Adrenal gland (tissue), 9 donors: ENCODE measurements at regions not wholly inside any gene's neighbourhood (a gene's known extent, or its start where the extent isn't known, plus 50 kb on each side); places are given as distances from the start of the nearest gene placed in this dataset.
"Not testable (repeated sequence)": the region's sequence is repeated elsewhere in the genome, so short reads cannot be mapped to it uniquely, and the experiment has no call there.

Experiments
- DNase-seq, 7 donors: peaks; one replicate each; pipeline ENCODE4 v3.0.0-alpha.2; 2019 to 2020
- H3K27ac ChIP-seq, 5 donors: fragments of 200-600 bp; sonication (generic) in 4 of 5; 1 replicate in 3 of 5; 2 replicates in 2 of 5; pipeline versions ENCODE4 v1.5.1 to v1.8.0; 2016 to 2020; ENCODE audit warnings: mild to moderate bottlenecking in 1 of 5
- H3K27me3 ChIP-seq: fragments of 200-600 bp; 2 replicates; pipeline ENCODE4 v1.8.0; 2021
- H3K36me3 ChIP-seq, 2 donors: fragments of 200-600 bp; replicated peaks in 1 of 2; 1 replicate in 1 of 2; 2 replicates in 1 of 2; pipeline versions ENCODE4 v1.5.1 to v1.8.0; 2018 to 2022
- H3K4me1 ChIP-seq, 2 donors: fragments of 200-600 bp; replicated peaks in 1 of 2; 1 replicate in 1 of 2; 2 replicates in 1 of 2; pipeline versions ENCODE4 v1.5.1 to v1.8.0; 2018 to 2021
- H3K4me3 ChIP-seq, 4 donors: fragments of 200-600 bp; sonication (generic) in 3 of 4; one replicate each; pipeline ENCODE4 v1.5.1; 2016 to 2018
- H3K9me3 ChIP-seq, 3 donors: fragments of 200-600 bp; sonication (generic) in 1 of 3; replicated peaks in 1 of 3; 1 replicate in 2 of 3; 2 replicates in 1 of 3; pipeline versions ENCODE4 v1.5.1 to v1.8.0; 2016 to 2021
- POLR2A ChIP-seq, 2 donors: fragments of 450-650 bp; IDR thresholded peaks; one replicate each; pipeline ENCODE4 v1.6.1; 2017; ENCODE audit warnings: antibody characterized with exemption in 2 of 2, mild to moderate bottlenecking in 2 of 2, moderate library complexity in 1 of 2
- WGBS, 4 donors: extraction: QIAGEN DNeasy Blood & Tissue Kit in 2 of 4; methylation state at CpG; one replicate each; pipeline versions ENCODE4 v1.1.5 to v1.1.7; 2013 to 2017; 5-methylcytosine and 5-hydroxymethylcytosine counted together
- intact Hi-C, 2 donors: fragments of 100-400 bp; cut with DNase I; formaldehyde crosslinking; loops; one replicate each; pipeline versions ENCODE4 v1.14.1 to v1.15.0; 2022 to 2023
- TF ChIP-seq, protein P1 (sequence below), 6 experiments: fragments of 450-650 bp in 4 of 6; fragments of 200-600 bp in 2 of 6; sonication (generic) in 1 of 6; IDR thresholded peaks; 1 replicate in 5 of 6; 2 replicates in 1 of 6; pipeline versions ENCODE4 v1.5.1 to v1.8.0; 2016 to 2021; ENCODE audit warnings: antibody characterized with exemption in 6 of 6, mild to moderate bottlenecking in 2 of 6, moderate library complexity in 1 of 6
- donor health status: healthy with polysubstance abuse.
- donor health status: Bipolar disorder and iron deficiency.
- donor health status: DM: yes; HTN: yes; CAD: no.
- donor health status: DM: no; HTN: no; CAD: no.
- donor health status: DM: no; HTN: no; CAD: no.

DNA sequence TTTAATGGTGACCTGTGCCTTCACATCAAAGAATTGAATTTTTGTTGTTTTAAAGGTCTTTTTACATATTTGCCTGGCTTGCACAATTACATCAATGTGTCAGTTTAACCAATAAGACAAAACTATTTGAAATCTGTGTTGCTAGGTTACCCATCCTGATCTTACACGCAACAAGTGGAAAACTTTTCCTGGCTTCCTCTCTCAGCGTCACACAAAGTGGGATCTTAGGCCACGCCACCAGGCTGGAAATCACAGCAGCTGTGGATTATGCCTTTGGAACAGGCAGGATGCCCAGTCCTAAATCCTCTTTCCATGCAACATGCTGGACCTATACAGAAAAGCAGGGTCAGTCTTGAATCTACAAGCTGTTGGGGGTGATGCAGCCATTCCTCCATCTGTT lies 298.2 kb upstream of the HNRNPA3 start:
- Histone ChIP-seq H3K27me3 (no peaks in the 10 kb centered on the region), H3K36me3 (no peaks in the 10 kb centered on the region), H3K9me3 (no peaks in the 10 kb centered on the region), H3K4me3 (no peak overlapping the region), H3K4me1 (no peaks in the 10 kb centered on the region), H3K27ac (no peak overlapping the region)
- intact Hi-C loops: no loop called here
- 86 to 97% (median 92%) methylated on average over 3 of the region's 3 CpGs for WGBS, 4 donors
- no peak for TF ChIP-seq POLR2A (IDR thresholded peaks at IDR 0.05)
- TF ChIP-seq, protein P1, sequence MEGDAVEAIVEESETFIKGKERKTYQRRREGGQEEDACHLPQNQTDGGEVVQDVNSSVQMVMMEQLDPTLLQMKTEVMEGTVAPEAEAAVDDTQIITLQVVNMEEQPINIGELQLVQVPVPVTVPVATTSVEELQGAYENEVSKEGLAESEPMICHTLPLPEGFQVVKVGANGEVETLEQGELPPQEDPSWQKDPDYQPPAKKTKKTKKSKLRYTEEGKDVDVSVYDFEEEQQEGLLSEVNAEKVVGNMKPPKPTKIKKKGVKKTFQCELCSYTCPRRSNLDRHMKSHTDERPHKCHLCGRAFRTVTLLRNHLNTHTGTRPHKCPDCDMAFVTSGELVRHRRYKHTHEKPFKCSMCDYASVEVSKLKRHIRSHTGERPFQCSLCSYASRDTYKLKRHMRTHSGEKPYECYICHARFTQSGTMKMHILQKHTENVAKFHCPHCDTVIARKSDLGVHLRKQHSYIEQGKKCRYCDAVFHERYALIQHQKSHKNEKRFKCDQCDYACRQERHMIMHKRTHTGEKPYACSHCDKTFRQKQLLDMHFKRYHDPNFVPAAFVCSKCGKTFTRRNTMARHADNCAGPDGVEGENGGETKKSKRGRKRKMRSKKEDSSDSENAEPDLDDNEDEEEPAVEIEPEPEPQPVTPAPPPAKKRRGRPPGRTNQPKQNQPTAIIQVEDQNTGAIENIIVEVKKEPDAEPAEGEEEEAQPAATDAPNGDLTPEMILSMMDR (IDR thresholded peaks at IDR 0.05): no peak
- no peak for DNase-seq

DNA sequence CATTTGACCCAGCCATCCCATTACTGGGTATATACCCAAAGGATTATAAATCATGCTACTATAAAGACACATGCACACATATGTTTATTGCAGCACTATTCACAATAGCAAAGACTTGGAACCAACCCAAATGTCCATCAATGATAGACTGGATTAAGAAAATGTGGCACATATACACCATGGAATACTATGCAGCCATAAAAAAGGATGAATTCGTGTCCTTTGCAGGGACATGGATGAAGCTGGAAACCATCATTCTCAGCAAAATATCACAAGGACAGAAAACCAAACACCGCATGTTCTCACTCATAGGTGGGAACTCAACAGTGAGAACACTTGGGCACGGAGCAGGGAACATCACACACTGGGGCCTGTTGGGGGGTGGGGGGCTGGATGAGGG lies 290.0 kb upstream of the HNRNPA3 start:
- H3K36me3 ChIP-seq, DNase-seq: not testable (repeated sequence)
- whole genome bisulfite sequencing, 4 donors: 90 to 97% (median 93%) methylated on average over 3 of the region's 3 CpGs

DNA sequence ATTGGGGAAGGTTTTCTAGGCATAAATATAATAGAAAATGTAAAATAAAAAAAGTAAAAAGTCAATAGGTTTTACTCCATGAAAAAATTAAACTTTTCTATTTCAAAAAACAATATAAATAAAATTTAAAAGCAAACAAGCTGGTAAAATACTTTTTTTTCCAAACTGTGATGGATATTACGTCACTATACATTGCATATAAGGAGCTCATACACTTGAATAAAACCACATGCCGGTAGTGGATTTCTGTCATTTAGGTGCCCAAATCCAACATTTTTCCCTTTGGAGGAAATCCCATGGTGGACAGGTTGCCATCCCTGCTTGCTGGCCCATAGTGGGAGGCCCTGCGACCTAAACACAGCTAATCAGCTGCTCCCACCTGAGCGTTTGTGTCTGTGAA lies 289.4 kb upstream of the HNRNPA3 start:
- intact Hi-C loops: no loop called here
- no peak overlapping the region for H3K4me3 ChIP-seq
- WGBS, 4 donors: 87 to 100% (median 95%) methylated on average over 4 of the region's 4 CpGs
- no peaks in the 10 kb centered on the region for H3K27me3 ChIP-seq
- no peak overlapping the region for H3K27ac ChIP-seq
- H3K4me1 ChIP-seq: no peaks in the 10 kb centered on the region
- H3K9me3 ChIP-seq: no peaks in the 10 kb centered on the region
- no peak for DNase-seq
- H3K36me3 ChIP-seq: no peaks in the 10 kb centered on the region
- TF ChIP-seq POLR2A (IDR thresholded peaks at IDR 0.05): no peak
- TF ChIP-seq, protein P1 (IDR thresholded peaks at IDR 0.05): no peak

More for the DNA sequence above, 290.0 kb upstream of the HNRNPA3 start:
- H3K4me1 ChIP-seq, H3K27ac ChIP-seq, H3K27me3 ChIP-seq, H3K4me3 ChIP-seq, intact Hi-C loops, H3K9me3 ChIP-seq: not testable (repeated sequence)

- WGBS, 4 donors: 64 to 76% (median 68%) methylated on average over 7 of the region's 7 CpGs
- Histone ChIP-seq H3K4me3 (no peak overlapping the region), H3K9me3 (no peaks in the 10 kb centered on the region), H3K27me3 (no peaks in the 10 kb centered on the region), H3K36me3 (no peaks in the 10 kb centered on the region), H3K27ac (no peak overlapping the region), H3K4me1 (no peaks in the 10 kb centered on the region)
- no peak for DNase-seq
- intact Hi-C loops: no loop called here
- TF ChIP-seq POLR2A (IDR thresholded peaks at IDR 0.05): no peak
- TF ChIP-seq, protein P1 (IDR thresholded peaks at IDR 0.05): no peak
Observed at GRCh38 chr2:176924909-176925534, 287.6 kb upstream of the HNRNPA3 start.

GRCh38 chr2:176926453-176926852 lies 286.1 kb upstream of the HNRNPA3 start:
- no peak for TF ChIP-seq POLR2A (IDR thresholded peaks at IDR 0.05)
- TF ChIP-seq, protein P1 (IDR thresholded peaks at IDR 0.05): no peak
- Histone ChIP-seq H3K9me3 (no peaks in the 10 kb centered on the region), H3K4me1 (no peaks in the 10 kb centered on the region), H3K27me3 (no peaks in the 10 kb centered on the region), H3K36me3 (no peaks in the 10 kb centered on the region), H3K27ac (no peak overlapping the region), H3K4me3 (no peak overlapping the region)
- no peak for DNase-seq
- intact Hi-C loops: no loop called here
- 0 to 53% (median 33%) methylated on average over 1 of the region's 1 CpG for WGBS, 4 donors

- DNase-seq, H3K36me3 ChIP-seq, H3K27me3 ChIP-seq, intact Hi-C loops, H3K27ac ChIP-seq, H3K4me3 ChIP-seq, H3K9me3 ChIP-seq, H3K4me1 ChIP-seq: not testable (repeated sequence)
- WGBS, 4 donors: 60 to 80% (median 69%) methylated on average over 2 of the region's 2 CpGs
Observed at GRCh38 chr2:176929387-176929786, 283.2 kb upstream of the HNRNPA3 start.
